ENCODE measurements at regions not wholly inside any gene's neighbourhood (a gene's known extent, or its start where the extent isn't known, plus 50 kb on each side); places are given as distances from the start of the nearest gene placed in this dataset.
A peak's percentile ranks its signal among the peaks of the same experiment; 100 is the strongest.

GRCh38 chr5:174384509-174384947 is 339.0 kb downstream of the NSG2 start:
- WGBS (ENCODE audit: insufficient coverage, low lambda C conversion rate) = no CpG with 5 or more reads among the region's 17 CpGs
- H3K4me3 ChIP-seq (ENCODE audit: low read length) = no peak overlapping the region
- H3K9me3 ChIP-seq (ENCODE audit: control insufficient read depth, low read depth, low read length) = no peaks in the 10 kb centered on the region
- peak in 1 of 2 donors; percentile 5 for DNase-seq
- H3K4me1 ChIP-seq (ENCODE audit: control insufficient read depth, insufficient read depth, low read length) = peaks cover 3% of the 10 kb centered on the region
- no peaks in the 10 kb centered on the region for H3K36me3 ChIP-seq (ENCODE audit: control insufficient read depth, insufficient read depth, low read length)
- no peak overlapping the region for H3K27ac ChIP-seq (ENCODE audit: low read length)
- peaks cover 1% of the 10 kb centered on the region for H3K27me3 ChIP-seq (ENCODE audit: control insufficient read depth, insufficient read depth, low read length)

GRCh38 chr5:174386306-174386705 is 338.1 kb upstream of the MSX2 start:
- no peak overlapping the region for H3K4me3 ChIP-seq (ENCODE audit: low read length)
- H3K9me3 ChIP-seq (ENCODE audit: control insufficient read depth, low read depth, low read length) = no peaks in the 10 kb centered on the region
- WGBS (ENCODE audit: insufficient coverage, low lambda C conversion rate) = no CpG with 5 or more reads among the region's 3 CpGs
- peaks cover 3% of the 10 kb centered on the region for H3K4me1 ChIP-seq (ENCODE audit: control insufficient read depth, insufficient read depth, low read length)
- no peak overlapping the region for H3K27ac ChIP-seq (ENCODE audit: low read length)
- peaks cover 9% of the 10 kb centered on the region for H3K27me3 ChIP-seq (ENCODE audit: control insufficient read depth, insufficient read depth, low read length)
- H3K36me3 ChIP-seq (ENCODE audit: control insufficient read depth, insufficient read depth, low read length) = no peaks in the 10 kb centered on the region
- no peak for DNase-seq

GRCh38 chr5:174386846-174387245 is 337.5 kb upstream of the MSX2 start:
- peaks cover 3% of the 10 kb centered on the region for H3K4me1 ChIP-seq (ENCODE audit: control insufficient read depth, insufficient read depth, low read length)
- H3K27me3 ChIP-seq (ENCODE audit: control insufficient read depth, insufficient read depth, low read length) = peaks cover 9% of the 10 kb centered on the region
- H3K27ac ChIP-seq (ENCODE audit: low read length) = no peak overlapping the region
- no peaks in the 10 kb centered on the region for H3K9me3 ChIP-seq (ENCODE audit: control insufficient read depth, low read depth, low read length)
- no peak for DNase-seq
- H3K4me3 ChIP-seq (ENCODE audit: low read length) = no peak overlapping the region
- no CpG with 5 or more reads among the region's 2 CpGs for WGBS (ENCODE audit: insufficient coverage, low lambda C conversion rate)
- H3K36me3 ChIP-seq (ENCODE audit: control insufficient read depth, insufficient read depth, low read length) = no peaks in the 10 kb centered on the region

GRCh38 chr5:174387448-174387847 is 336.9 kb upstream of the MSX2 start:
- Histone ChIP-seq H3K4me1 (ENCODE audit: control insufficient read depth, insufficient read depth, low read length) (peaks cover 3% of the 10 kb centered on the region), H3K4me3 (ENCODE audit: low read length) (no peak overlapping the region), H3K36me3 (ENCODE audit: control insufficient read depth, insufficient read depth, low read length) (no peaks in the 10 kb centered on the region), H3K9me3 (ENCODE audit: control insufficient read depth, low read depth, low read length) (no peaks in the 10 kb centered on the region), H3K27ac (ENCODE audit: low read length) (no peak overlapping the region), H3K27me3 (ENCODE audit: control insufficient read depth, insufficient read depth, low read length) (peaks cover 10% of the 10 kb centered on the region)
- 100% methylated on average over 1 of the region's 1 CpG for WGBS (ENCODE audit: insufficient coverage, low lambda C conversion rate)
- DNase-seq = no peak

GRCh38 chr5:174392892-174393291 is 331.5 kb upstream of the MSX2 start:
- no peak for DNase-seq
- Histone ChIP-seq H3K4me3 (ENCODE audit: low read length) (no peak overlapping the region), H3K27ac (ENCODE audit: low read length) (no peak overlapping the region), H3K36me3 (ENCODE audit: control insufficient read depth, insufficient read depth, low read length) (no peaks in the 10 kb centered on the region), H3K27me3 (ENCODE audit: control insufficient read depth, insufficient read depth, low read length) (peaks cover 18% of the 10 kb centered on the region), H3K9me3 (ENCODE audit: control insufficient read depth, low read depth, low read length) (no peaks in the 10 kb centered on the region), H3K4me1 (ENCODE audit: control insufficient read depth, insufficient read depth, low read length) (no peaks in the 10 kb centered on the region)
- WGBS (ENCODE audit: insufficient coverage, low lambda C conversion rate) = no CpG with 5 or more reads among the region's 6 CpGs

- no peaks in the 10 kb centered on the region for H3K4me1 ChIP-seq (ENCODE audit: control insufficient read depth, insufficient read depth, low read length)
- H3K36me3 ChIP-seq (ENCODE audit: control insufficient read depth, insufficient read depth, low read length) = no peaks in the 10 kb centered on the region
- H3K27me3 ChIP-seq (ENCODE audit: control insufficient read depth, insufficient read depth, low read length) = peaks cover 12% of the 10 kb centered on the region
- no peak overlapping the region for H3K27ac ChIP-seq (ENCODE audit: low read length)
- no peak for DNase-seq
- no peak overlapping the region for H3K4me3 ChIP-seq (ENCODE audit: low read length)
- WGBS (ENCODE audit: insufficient coverage, low lambda C conversion rate) = no CpG with 5 or more reads among the region's 4 CpGs
- H3K9me3 ChIP-seq (ENCODE audit: control insufficient read depth, low read depth, low read length) = no peaks in the 10 kb centered on the region
These were observed 327.8 kb upstream of the MSX2 start for GRCh38 chr5:174396541-174396940.

GRCh38 chr5:174397206-174397605 is 327.2 kb upstream of the MSX2 start:
- no peak overlapping the region for H3K4me3 ChIP-seq (ENCODE audit: low read length)
- no peak overlapping the region for H3K27ac ChIP-seq (ENCODE audit: low read length)
- DNase-seq = no peak
- H3K4me1 ChIP-seq (ENCODE audit: control insufficient read depth, insufficient read depth, low read length) = no peaks in the 10 kb centered on the region
- WGBS (ENCODE audit: insufficient coverage, low lambda C conversion rate) = no CpG with 5 or more reads among the region's 4 CpGs
- H3K27me3 ChIP-seq (ENCODE audit: control insufficient read depth, insufficient read depth, low read length) = peaks cover 12% of the 10 kb centered on the region
- H3K9me3 ChIP-seq (ENCODE audit: control insufficient read depth, low read depth, low read length) = no peaks in the 10 kb centered on the region
- no peaks in the 10 kb centered on the region for H3K36me3 ChIP-seq (ENCODE audit: control insufficient read depth, insufficient read depth, low read length)

GRCh38 chr5:174398171-174398570 is 326.2 kb upstream of the MSX2 start:
- WGBS (ENCODE audit: insufficient coverage, low lambda C conversion rate) = no CpG with 5 or more reads among the region's 2 CpGs

GRCh38 chr5:174399411-174399810 is 325.0 kb upstream of the MSX2 start:
- Histone ChIP-seq H3K4me3 (ENCODE audit: low read length) (no peak overlapping the region), H3K9me3 (ENCODE audit: control insufficient read depth, low read depth, low read length) (no peaks in the 10 kb centered on the region), H3K27me3 (ENCODE audit: control insufficient read depth, insufficient read depth, low read length) (peaks cover 5% of the 10 kb centered on the region), H3K4me1 (ENCODE audit: control insufficient read depth, insufficient read depth, low read length) (no peaks in the 10 kb centered on the region), H3K27ac (ENCODE audit: low read length) (no peak overlapping the region), H3K36me3 (ENCODE audit: control insufficient read depth, insufficient read depth, low read length) (no peaks in the 10 kb centered on the region)
- DNase-seq = no peak
- WGBS (ENCODE audit: insufficient coverage, low lambda C conversion rate) = no CpG with 5 or more reads among the region's 2 CpGs

More at GRCh38 chr5:174398171-174398570, 326.2 kb upstream of the MSX2 start:
- DNase-seq = no peak
- Histone ChIP-seq H3K27me3 (ENCODE audit: control insufficient read depth, insufficient read depth, low read length) (peaks cover 10% of the 10 kb centered on the region), H3K4me3 (ENCODE audit: low read length) (no peak overlapping the region), H3K4me1 (ENCODE audit: control insufficient read depth, insufficient read depth, low read length) (no peaks in the 10 kb centered on the region), H3K27ac (ENCODE audit: low read length) (no peak overlapping the region), H3K9me3 (ENCODE audit: control insufficient read depth, low read depth, low read length) (no peaks in the 10 kb centered on the region), H3K36me3 (ENCODE audit: control insufficient read depth, insufficient read depth, low read length) (no peaks in the 10 kb centered on the region)

GRCh38 chr5:174400461-174400860 is 323.9 kb upstream of the MSX2 start:
- WGBS (ENCODE audit: insufficient coverage, low lambda C conversion rate) = no CpG with 5 or more reads among the region's 3 CpGs
- no peak overlapping the region for H3K4me3 ChIP-seq (ENCODE audit: low read length)
- no peaks in the 10 kb centered on the region for H3K36me3 ChIP-seq (ENCODE audit: control insufficient read depth, insufficient read depth, low read length)
- H3K9me3 ChIP-seq (ENCODE audit: control insufficient read depth, low read depth, low read length) = no peaks in the 10 kb centered on the region
- no peak overlapping the region for H3K27ac ChIP-seq (ENCODE audit: low read length)
- peaks cover 13% of the 10 kb centered on the region for H3K27me3 ChIP-seq (ENCODE audit: control insufficient read depth, insufficient read depth, low read length)
- no peaks in the 10 kb centered on the region for H3K4me1 ChIP-seq (ENCODE audit: control insufficient read depth, insufficient read depth, low read length)
- no peak for DNase-seq

GRCh38 chr5:174401793-174402192 is 322.6 kb upstream of the MSX2 start:
- Histone ChIP-seq H3K4me3 (ENCODE audit: low read length) (no peak overlapping the region), H3K27me3 (ENCODE audit: control insufficient read depth, insufficient read depth, low read length) (peaks cover 13% of the 10 kb centered on the region), H3K36me3 (ENCODE audit: control insufficient read depth, insufficient read depth, low read length) (no peaks in the 10 kb centered on the region), H3K27ac (ENCODE audit: low read length) (no peak overlapping the region), H3K4me1 (ENCODE audit: control insufficient read depth, insufficient read depth, low read length) (no peaks in the 10 kb centered on the region), H3K9me3 (ENCODE audit: control insufficient read depth, low read depth, low read length) (no peaks in the 10 kb centered on the region)
- 50% methylated on average over 2 of the region's 5 CpGs for WGBS (ENCODE audit: insufficient coverage, low lambda C conversion rate)
- no peak for DNase-seq
